ENCODE measurements at regions not wholly inside any gene's neighbourhood (a gene's known extent, or its start where the extent isn't known, plus 50 kb on each side); places are given as distances from the start of the nearest gene placed in this dataset.

- Mint-ChIP-seq H3K4me1 (peaks cover 8% of the 10 kb centered on the region), H3K36me3 (ENCODE audit: low read depth) (no peaks in the 10 kb centered on the region), H3K9me3 (no peaks in the 10 kb centered on the region), H3K27ac (no peak overlapping the region), H3K27me3 (ENCODE audit: insufficient read depth) (no peaks in the 10 kb centered on the region), H3K4me3 (no peak overlapping the region)
- Histone ChIP-seq H3K4me1 (ENCODE audit: control insufficient read depth, insufficient read depth, low read length) (no peaks in the 10 kb centered on the region), H3K27ac (ENCODE audit: low read depth, low read length) (no peak overlapping the region), H3K36me3 (ENCODE audit: control insufficient read depth, insufficient read depth, low read length) (no peaks in the 10 kb centered on the region), H3K4me3 (ENCODE audit: low read length) (no peak overlapping the region), H3K9me3 (ENCODE audit: control insufficient read depth, low read length) (peaks cover 6% of the 10 kb centered on the region), H3K9ac (ENCODE audit: extremely low read depth, low read length, poor library complexity, severe bottlenecking) (no peak overlapping the region), H3K27me3 (ENCODE audit: control insufficient read depth, insufficient read depth, low read length, poor library complexity, severe bottlenecking) (no peaks in the 10 kb centered on the region)
- WGBS, 2 experiments (ENCODE audit: insufficient coverage in 1 of 2, insufficient read length in 1 of 2) = 93 to 94% methylated on average over 5 to 7 of the region's 7 CpGs
- TF ChIP-seq CTCF (conservative IDR thresholded peaks at IDR 0.05) = no peak
- no peak for DNase-seq
Observed at GRCh38 chr20:48094944-48095343, 309.7 kb upstream of the SULF2 start.

- no peak for DNase-seq
- 90 to 100% methylated on average over 4 to 5 of the region's 5 CpGs for WGBS, 2 experiments (ENCODE audit: insufficient coverage in 1 of 2, insufficient read length in 1 of 2)
- H3K4me1 ChIP-seq (ENCODE audit: control insufficient read depth, insufficient read depth, low read length) = no peaks in the 10 kb centered on the region
- H3K4me3 Mint-ChIP-seq = no peak overlapping the region
- peaks cover 12% of the 10 kb centered on the region for H3K9me3 ChIP-seq (ENCODE audit: control insufficient read depth, low read length)
- no peak overlapping the region for H3K27ac Mint-ChIP-seq
- no peak overlapping the region for H3K9ac ChIP-seq (ENCODE audit: extremely low read depth, low read length, poor library complexity, severe bottlenecking)
- no peaks in the 10 kb centered on the region for H3K9me3 Mint-ChIP-seq
- peaks cover 7% of the 10 kb centered on the region for H3K4me1 Mint-ChIP-seq
- H3K27me3 Mint-ChIP-seq (ENCODE audit: insufficient read depth) = no peaks in the 10 kb centered on the region
- H3K4me3 ChIP-seq (ENCODE audit: low read length) = no peak overlapping the region
- no peak for TF ChIP-seq CTCF (conservative IDR thresholded peaks at IDR 0.05)
- H3K36me3 ChIP-seq (ENCODE audit: control insufficient read depth, insufficient read depth, low read length) = no peaks in the 10 kb centered on the region
- H3K36me3 Mint-ChIP-seq (ENCODE audit: low read depth) = no peaks in the 10 kb centered on the region
- H3K27me3 ChIP-seq (ENCODE audit: control insufficient read depth, insufficient read depth, low read length, poor library complexity, severe bottlenecking) = no peaks in the 10 kb centered on the region
- no peak overlapping the region for H3K27ac ChIP-seq (ENCODE audit: low read depth, low read length)
Observed at GRCh38 chr20:48094196-48094749, 309.0 kb upstream of the SULF2 start.

GRCh38 chr20:48092596-48093280, 307.5 kb upstream of the SULF2 start:
- Mint-ChIP-seq H3K9me3 (no peaks in the 10 kb centered on the region), H3K27me3 (ENCODE audit: insufficient read depth) (no peaks in the 10 kb centered on the region), H3K4me1 (no peaks in the 10 kb centered on the region), H3K36me3 (ENCODE audit: low read depth) (no peaks in the 10 kb centered on the region), H3K27ac (no peak overlapping the region), H3K4me3 (no peak overlapping the region)
- no peaks in the 10 kb centered on the region for H3K36me3 ChIP-seq (ENCODE audit: control insufficient read depth, insufficient read depth, low read length)
- no peaks in the 10 kb centered on the region for H3K27me3 ChIP-seq (ENCODE audit: control insufficient read depth, insufficient read depth, low read length, poor library complexity, severe bottlenecking)
- WGBS, 2 experiments (ENCODE audit: insufficient coverage in 1 of 2, insufficient read length in 1 of 2) = 89 to 97% methylated on average over 5 to 12 of the region's 12 CpGs
- no peak for TF ChIP-seq CTCF (conservative IDR thresholded peaks at IDR 0.05)
- no peak overlapping the region for H3K27ac ChIP-seq (ENCODE audit: low read depth, low read length)
- H3K9me3 ChIP-seq (ENCODE audit: control insufficient read depth, low read length) = peaks cover 15% of the 10 kb centered on the region
- H3K9ac ChIP-seq (ENCODE audit: extremely low read depth, low read length, poor library complexity, severe bottlenecking) = no peak overlapping the region
- H3K4me3 ChIP-seq (ENCODE audit: low read length) = no peak overlapping the region
- no peaks in the 10 kb centered on the region for H3K4me1 ChIP-seq (ENCODE audit: control insufficient read depth, insufficient read depth, low read length)
- DNase-seq = no peak
